OCI-LY1 (cell line): ENCODE measurements at regions not wholly inside any gene's neighbourhood (a gene's known extent, or its start where the extent isn't known, plus 50 kb on each side); places are given as distances from the start of the nearest gene placed in this dataset.

Experiments
- EZH2 ChIP-seq: fragments of 200-600 bp; sonication (generic), shearing (Covaris generic); IDR thresholded peaks from 2 replicates; pipeline ENCODE4 v1.8.0; 2017; ENCODE audit warnings: borderline replicate concordance, mixed run types, mild to moderate bottlenecking, antibody characterized with exemption, low read length, moderate library complexity, mixed read lengths
- TF ChIP-seq, protein P1 (sequence below): fragments of 200-600 bp; sonication (generic), shearing (Covaris generic); IDR thresholded peaks from 2 replicates; pipeline ENCODE4 v1.5.1; 2017; ENCODE audit warnings: mild to moderate bottlenecking, antibody characterized with exemption, low read length, moderate library complexity, mixed read lengths

DNA sequence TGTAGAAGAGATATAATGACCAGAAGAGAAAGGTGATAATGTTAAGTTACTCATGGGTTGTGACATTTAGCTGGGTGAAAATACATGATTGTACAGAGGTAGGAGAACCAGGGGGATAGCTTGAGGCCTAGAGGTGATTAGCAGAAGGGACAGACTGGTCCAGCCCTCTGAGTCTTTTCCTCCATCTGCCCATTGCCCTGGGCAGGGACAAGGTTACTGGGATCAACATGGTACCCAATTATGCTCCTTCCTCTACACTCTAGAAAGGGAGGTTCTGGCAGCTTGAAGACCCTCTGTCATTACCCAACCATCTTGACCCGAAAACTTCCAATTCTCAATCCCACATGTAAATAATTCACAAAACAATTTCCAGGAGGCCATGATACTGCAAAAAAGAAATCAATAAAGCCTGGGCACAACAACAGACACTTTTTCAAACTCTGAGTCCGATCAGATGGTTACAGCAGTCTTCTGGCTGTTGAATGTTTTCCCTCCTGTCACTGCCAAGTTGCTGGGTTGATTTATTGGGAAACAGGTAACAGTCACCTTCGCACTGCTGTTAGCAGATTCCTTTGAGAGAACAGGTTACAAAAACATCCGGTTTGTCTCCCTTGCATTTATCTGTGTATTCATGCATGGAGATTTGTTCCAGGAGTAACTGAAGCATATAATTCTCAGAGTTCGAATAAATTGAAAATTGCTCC is 239.1 kb upstream of the HTR2A start:
- TF ChIP-seq EZH2 = no peak
- TF ChIP-seq, protein P1, sequence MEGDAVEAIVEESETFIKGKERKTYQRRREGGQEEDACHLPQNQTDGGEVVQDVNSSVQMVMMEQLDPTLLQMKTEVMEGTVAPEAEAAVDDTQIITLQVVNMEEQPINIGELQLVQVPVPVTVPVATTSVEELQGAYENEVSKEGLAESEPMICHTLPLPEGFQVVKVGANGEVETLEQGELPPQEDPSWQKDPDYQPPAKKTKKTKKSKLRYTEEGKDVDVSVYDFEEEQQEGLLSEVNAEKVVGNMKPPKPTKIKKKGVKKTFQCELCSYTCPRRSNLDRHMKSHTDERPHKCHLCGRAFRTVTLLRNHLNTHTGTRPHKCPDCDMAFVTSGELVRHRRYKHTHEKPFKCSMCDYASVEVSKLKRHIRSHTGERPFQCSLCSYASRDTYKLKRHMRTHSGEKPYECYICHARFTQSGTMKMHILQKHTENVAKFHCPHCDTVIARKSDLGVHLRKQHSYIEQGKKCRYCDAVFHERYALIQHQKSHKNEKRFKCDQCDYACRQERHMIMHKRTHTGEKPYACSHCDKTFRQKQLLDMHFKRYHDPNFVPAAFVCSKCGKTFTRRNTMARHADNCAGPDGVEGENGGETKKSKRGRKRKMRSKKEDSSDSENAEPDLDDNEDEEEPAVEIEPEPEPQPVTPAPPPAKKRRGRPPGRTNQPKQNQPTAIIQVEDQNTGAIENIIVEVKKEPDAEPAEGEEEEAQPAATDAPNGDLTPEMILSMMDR = no peak
